ENCODE measurements at regions not wholly inside any gene's neighbourhood (a gene's known extent, or its start where the extent isn't known, plus 50 kb on each side); places are given as distances from the start of the nearest gene placed in this dataset.

- ChIA-PET POLR2A (no interaction called here), CTCF (no interaction called here)
- no peak overlapping the region for H3K4me3 Mint-ChIP-seq
- no peaks in the 10 kb centered on the region for H3K9me3 Mint-ChIP-seq
- H3K27me3 Mint-ChIP-seq, result no peaks in the 10 kb centered on the region
- ATAC-seq (ENCODE audit: low read depth), result no peak
- DNase-seq, result no peak
- no peak for TF ChIP-seq CTCF (IDR thresholded peaks at IDR 0.05)
- no peak overlapping the region for H3K27ac Mint-ChIP-seq
- peaks cover 15% of the 10 kb centered on the region for H3K4me1 Mint-ChIP-seq
- H3K36me3 Mint-ChIP-seq (ENCODE audit: low read depth), result no peaks in the 10 kb centered on the region
- intact Hi-C loops (cut with micrococcal nuclease), result no loop called here
These were observed 54.0 kb upstream of the ATP12A start for GRCh38 chr13:24625870-24626849.

GRCh38 chr13:24627090-24627714 lies 53.0 kb upstream of the ATP12A start:
- H3K4me3 Mint-ChIP-seq, result no peak overlapping the region
- H3K4me1 Mint-ChIP-seq, result peaks cover 15% of the 10 kb centered on the region
- TF ChIP-seq CTCF (IDR thresholded peaks at IDR 0.05), result no peak
- H3K27ac Mint-ChIP-seq, result no peak overlapping the region
- ATAC-seq (ENCODE audit: low read depth), result no peak
- H3K27me3 Mint-ChIP-seq, result no peaks in the 10 kb centered on the region
- H3K9me3 Mint-ChIP-seq, result no peaks in the 10 kb centered on the region
- intact Hi-C loops (cut with micrococcal nuclease), result no loop called here
- ChIA-PET POLR2A (no interaction called here), CTCF (no interaction called here)
- H3K36me3 Mint-ChIP-seq (ENCODE audit: low read depth), result no peaks in the 10 kb centered on the region
- no peak for DNase-seq

GRCh38 chr13:24627946-24628345 lies 52.3 kb upstream of the ATP12A start:
- ATAC-seq (ENCODE audit: low read depth), result no peak
- no peak for DNase-seq
- POLR2A ChIA-PET, result no interaction called here
- no peak overlapping the region for H3K4me3 Mint-ChIP-seq
- no peak overlapping the region for H3K27ac Mint-ChIP-seq
- CTCF ChIA-PET, result no interaction called here
- TF ChIP-seq CTCF (IDR thresholded peaks at IDR 0.05), result no peak
- no peaks in the 10 kb centered on the region for H3K27me3 Mint-ChIP-seq
- no peaks in the 10 kb centered on the region for H3K9me3 Mint-ChIP-seq
- peaks cover 15% of the 10 kb centered on the region for H3K4me1 Mint-ChIP-seq
- intact Hi-C loops (cut with micrococcal nuclease), result no loop called here
- no peaks in the 10 kb centered on the region for H3K36me3 Mint-ChIP-seq (ENCODE audit: low read depth)

- H3K27me3 Mint-ChIP-seq, result no peaks in the 10 kb centered on the region
- H3K36me3 Mint-ChIP-seq (ENCODE audit: low read depth), result no peaks in the 10 kb centered on the region
- DNase-seq (no peak), ATAC-seq (ENCODE audit: low read depth) (no peak)
- POLR2A ChIA-PET, result no interaction called here
- H3K9me3 Mint-ChIP-seq, result no peaks in the 10 kb centered on the region
- CTCF ChIA-PET, result no interaction called here
- peaks cover 15% of the 10 kb centered on the region for H3K4me1 Mint-ChIP-seq
- intact Hi-C loops (cut with micrococcal nuclease), result no loop called here
- no peak for TF ChIP-seq CTCF (IDR thresholded peaks at IDR 0.05)
- H3K4me3 Mint-ChIP-seq, result no peak overlapping the region
- no peak overlapping the region for H3K27ac Mint-ChIP-seq
These were observed 50.9 kb upstream of the ATP12A start for GRCh38 chr13:24629320-24629719.

- POLR2A ChIA-PET, result no interaction called here
These were observed 50.1 kb upstream of the ATP12A start for GRCh38 chr13:24630121-24630520.

More at GRCh38 chr13:24630121-24630520, 50.1 kb upstream of the ATP12A start:
- CTCF ChIA-PET, result no interaction called here
- H3K4me3 Mint-ChIP-seq, result no peak overlapping the region
- no peak overlapping the region for H3K27ac Mint-ChIP-seq
- H3K36me3 Mint-ChIP-seq (ENCODE audit: low read depth), result no peaks in the 10 kb centered on the region
- ATAC-seq (ENCODE audit: low read depth) (no peak), DNase-seq (no peak)
- H3K9me3 Mint-ChIP-seq, result no peaks in the 10 kb centered on the region
- TF ChIP-seq CTCF (IDR thresholded peaks at IDR 0.05), result no peak
- no peaks in the 10 kb centered on the region for H3K27me3 Mint-ChIP-seq
- intact Hi-C loops (cut with micrococcal nuclease), result no loop called here
- H3K4me1 Mint-ChIP-seq, result peaks cover 15% of the 10 kb centered on the region

Measured in activated B cell treated with CpG ODN at 0.5 μM for 24 hours (primary cell).